Ovary (tissue), 3 donors: ENCODE measurements at regions not wholly inside any gene's neighbourhood (a gene's known extent, or its start where the extent isn't known, plus 50 kb on each side); places are given as distances from the start of the nearest gene placed in this dataset.

ENCODE experiments used
- CTCF ChIP-seq, 3 donors: fragments of 450-650 bp in 2 of 3; fragments of 200-600 bp in 1 of 3; IDR thresholded peaks; one replicate each; pipeline versions ENCODE4 v1.5.1 to v1.8.0; 2016 to 2022; ENCODE audit warnings: antibody characterized with exemption in 3 of 3, mild to moderate bottlenecking in 1 of 3
- POLR2A ChIP-seq: fragments of 450-650 bp; IDR thresholded peaks from one replicate; pipeline ENCODE4 v1.6.1; 2017; ENCODE audit warnings: antibody characterized with exemption, mild to moderate bottlenecking, moderate library complexity
- donor health status: DM: no; HTN: no; CAD: no.

DNA sequence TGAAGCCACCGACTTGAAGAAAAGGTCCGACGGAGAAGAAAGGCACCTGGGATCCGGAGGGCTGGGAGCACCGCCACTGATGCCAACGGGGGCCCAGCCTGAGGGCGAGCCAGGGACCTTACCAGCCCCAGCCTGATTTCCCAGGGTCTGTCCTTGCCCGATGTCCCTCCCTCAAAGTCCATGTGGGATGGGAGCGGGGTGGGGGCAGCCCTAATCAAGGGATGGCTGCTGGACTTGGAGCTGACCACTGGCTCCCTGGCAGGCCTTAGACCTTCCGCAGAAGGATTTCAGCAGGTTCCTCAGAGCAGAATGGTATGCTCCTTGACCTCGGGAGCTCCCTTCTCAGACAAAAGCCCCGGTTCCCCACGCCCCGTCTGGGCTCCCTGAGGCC lies 99.6 kb downstream of the ZFP36L2 start:
- no peak for TF ChIP-seq CTCF (IDR thresholded peaks at IDR 0.05)
- no peak for TF ChIP-seq POLR2A
